ENCODE measurements at regions not wholly inside any gene's neighbourhood (a gene's known extent, or its start where the extent isn't known, plus 50 kb on each side); places are given as distances from the start of the nearest gene placed in this dataset.
"Not testable (repeated sequence)": the region's sequence is repeated elsewhere in the genome, so short reads cannot be mapped to it uniquely, and the experiment has no call there.

- intact Hi-C loops (cut with DNase I): no loop called here
- no peaks in the 10 kb centered on the region for H3K27me3 ChIP-seq (ENCODE audit: low read depth)
- no peak overlapping the region for H3K27ac ChIP-seq
- H3K4me1 ChIP-seq: no peaks in the 10 kb centered on the region
- TF ChIP-seq, protein P1, sequence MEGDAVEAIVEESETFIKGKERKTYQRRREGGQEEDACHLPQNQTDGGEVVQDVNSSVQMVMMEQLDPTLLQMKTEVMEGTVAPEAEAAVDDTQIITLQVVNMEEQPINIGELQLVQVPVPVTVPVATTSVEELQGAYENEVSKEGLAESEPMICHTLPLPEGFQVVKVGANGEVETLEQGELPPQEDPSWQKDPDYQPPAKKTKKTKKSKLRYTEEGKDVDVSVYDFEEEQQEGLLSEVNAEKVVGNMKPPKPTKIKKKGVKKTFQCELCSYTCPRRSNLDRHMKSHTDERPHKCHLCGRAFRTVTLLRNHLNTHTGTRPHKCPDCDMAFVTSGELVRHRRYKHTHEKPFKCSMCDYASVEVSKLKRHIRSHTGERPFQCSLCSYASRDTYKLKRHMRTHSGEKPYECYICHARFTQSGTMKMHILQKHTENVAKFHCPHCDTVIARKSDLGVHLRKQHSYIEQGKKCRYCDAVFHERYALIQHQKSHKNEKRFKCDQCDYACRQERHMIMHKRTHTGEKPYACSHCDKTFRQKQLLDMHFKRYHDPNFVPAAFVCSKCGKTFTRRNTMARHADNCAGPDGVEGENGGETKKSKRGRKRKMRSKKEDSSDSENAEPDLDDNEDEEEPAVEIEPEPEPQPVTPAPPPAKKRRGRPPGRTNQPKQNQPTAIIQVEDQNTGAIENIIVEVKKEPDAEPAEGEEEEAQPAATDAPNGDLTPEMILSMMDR (IDR thresholded peaks at IDR 0.05): no peak
- no peak overlapping the region for H3K4me3 ChIP-seq
- H3K9me3 ChIP-seq: no peaks in the 10 kb centered on the region
- ATAC-seq (no peak), DNase-seq (no peak)
- no peaks in the 10 kb centered on the region for H3K36me3 ChIP-seq
Observed at GRCh38 chr1:115534106-115534505, 107.7 kb upstream of the VANGL1 start.

- Histone ChIP-seq H3K27me3 (ENCODE audit: low read depth) (no peaks in the 10 kb centered on the region), H3K4me1 (no peaks in the 10 kb centered on the region), H3K9me3 (no peaks in the 10 kb centered on the region), H3K27ac (no peak overlapping the region), H3K4me3 (no peak overlapping the region), H3K36me3 (no peaks in the 10 kb centered on the region)
- TF ChIP-seq, protein P1 (IDR thresholded peaks at IDR 0.05): no peak
- DNase-seq (no peak), ATAC-seq (no peak)
- intact Hi-C loops (cut with DNase I): no loop called here
Observed at GRCh38 chr1:115531631-115532264, 110.0 kb upstream of the VANGL1 start.

DNA sequence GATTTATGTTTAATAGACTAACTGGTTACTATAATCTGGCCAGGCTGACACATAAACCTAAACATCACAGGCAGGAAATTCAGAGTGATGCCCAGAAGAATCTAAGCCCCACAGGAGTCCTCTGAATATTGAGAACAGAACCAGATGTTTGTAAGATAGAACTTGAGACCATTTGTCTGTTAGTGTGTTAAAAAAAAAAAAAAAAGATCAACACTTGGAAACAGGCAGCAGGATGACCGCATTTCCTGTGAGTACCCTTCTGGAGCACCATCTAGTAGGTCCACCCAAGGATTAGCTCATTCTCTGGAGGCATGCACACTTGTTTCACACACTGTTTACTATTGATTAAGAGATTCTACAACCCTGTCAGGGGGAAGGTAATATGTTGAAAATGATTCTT, 111.4 kb upstream of the VANGL1 start:
- DNase-seq: no peak
- TF ChIP-seq, protein P1 (IDR thresholded peaks at IDR 0.05): no peak
- no peaks in the 10 kb centered on the region for H3K4me1 ChIP-seq
- H3K36me3 ChIP-seq: no peaks in the 10 kb centered on the region
- no peaks in the 10 kb centered on the region for H3K27me3 ChIP-seq (ENCODE audit: low read depth)
- ATAC-seq: no peak
- no peak overlapping the region for H3K27ac ChIP-seq
- no peak overlapping the region for H3K4me3 ChIP-seq
- H3K9me3 ChIP-seq: no peaks in the 10 kb centered on the region
- intact Hi-C loops (cut with DNase I): no loop called here

DNA sequence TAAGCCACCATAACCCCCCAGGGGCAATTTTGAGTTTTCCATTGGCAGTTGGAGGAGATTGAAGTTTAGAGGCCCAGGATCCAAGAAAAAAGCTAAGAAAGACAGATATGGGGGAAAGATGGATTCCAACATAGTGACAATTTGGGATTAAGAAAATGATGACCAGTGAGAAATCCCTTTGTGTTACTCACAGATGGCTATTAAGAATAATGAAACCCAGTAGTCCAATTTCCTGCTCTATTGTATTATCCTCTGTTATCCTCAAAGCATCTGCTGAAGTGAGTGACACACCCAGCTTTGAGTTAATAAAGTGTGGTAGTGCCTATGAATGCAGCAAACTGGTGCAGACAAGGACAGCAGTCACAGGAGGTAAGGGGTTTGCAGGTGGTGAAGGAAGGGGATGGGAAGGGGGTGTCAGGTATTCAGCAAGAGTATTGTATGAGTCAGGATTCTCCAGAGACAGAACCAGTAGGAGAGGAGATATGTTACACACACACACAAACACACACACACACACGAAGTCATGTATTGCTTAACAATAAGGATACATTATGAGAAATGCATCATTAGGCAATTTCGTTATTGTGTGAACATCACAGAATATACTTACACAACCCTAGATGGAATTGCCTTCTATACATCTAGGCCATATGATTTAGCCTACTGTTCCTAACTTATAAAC, 112.4 kb upstream of the VANGL1 start:
- ATAC-seq: no peak
- Histone ChIP-seq H3K36me3 (no peaks in the 10 kb centered on the region), H3K27ac (no peak overlapping the region), H3K27me3 (ENCODE audit: low read depth) (no peaks in the 10 kb centered on the region), H3K4me3 (no peak overlapping the region), H3K4me1 (no peaks in the 10 kb centered on the region), H3K9me3 (no peaks in the 10 kb centered on the region)
- DNase-seq: no peak
- intact Hi-C loops (cut with DNase I): no loop called here
- TF ChIP-seq, protein P1 (IDR thresholded peaks at IDR 0.05): no peak

DNA sequence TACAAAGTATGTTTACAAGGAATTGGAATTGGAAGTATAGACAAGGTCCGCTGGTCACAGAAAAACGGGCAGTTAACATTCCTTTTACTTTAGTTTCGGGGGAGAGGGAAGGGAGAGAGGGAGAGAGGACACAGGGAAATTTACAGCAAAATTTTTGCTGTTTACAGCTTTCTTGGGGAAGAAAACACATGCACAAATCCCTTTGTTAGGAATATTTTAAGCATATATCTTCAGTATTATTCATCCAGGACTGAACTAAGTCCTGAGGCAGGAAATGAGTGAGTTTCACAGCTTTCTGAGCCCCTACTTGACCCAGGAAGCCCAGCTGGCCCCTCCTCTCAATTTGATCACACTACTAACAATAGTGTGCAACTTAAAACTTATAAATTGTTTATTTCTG, 113.4 kb upstream of the VANGL1 start:
- DNase-seq; H3K27ac ChIP-seq; intact Hi-C loops (cut with DNase I); H3K36me3 ChIP-seq; H3K4me1 ChIP-seq; H3K27me3 ChIP-seq (ENCODE audit: low read depth); H3K9me3 ChIP-seq; ATAC-seq; H3K4me3 ChIP-seq: not testable (repeated sequence)

GRCh38 chr1:115527746-115528145, 114.0 kb upstream of the VANGL1 start:
- intact Hi-C loops (cut with DNase I): no loop called here
- Histone ChIP-seq H3K27me3 (ENCODE audit: low read depth) (no peaks in the 10 kb centered on the region), H3K27ac (no peak overlapping the region), H3K4me3 (no peak overlapping the region), H3K4me1 (no peaks in the 10 kb centered on the region), H3K9me3 (no peaks in the 10 kb centered on the region), H3K36me3 (no peaks in the 10 kb centered on the region)
- no peak for ATAC-seq
- DNase-seq: no peak
- TF ChIP-seq, protein P1 (IDR thresholded peaks at IDR 0.05): no peak
